ENCODE measurements at regions not wholly inside any gene's neighbourhood (a gene's known extent, or its start where the extent isn't known, plus 50 kb on each side); places are given as distances from the start of the nearest gene placed in this dataset.

- 90% methylated on average over 8 of the region's 10 CpGs for WGBS (ENCODE audit: insufficient coverage)
- CTCF ChIA-PET: no interaction called here
- intact Hi-C loops (cut with micrococcal nuclease): no loop called here
Observed at GRCh38 chr10:2625094-2625493, 442.3 kb upstream of the PFKP start.

GRCh38 chr10:2623675-2624274 lies 443.6 kb upstream of the PFKP start:
- DNase-seq: no peak
- H3K79me2 ChIP-seq (ENCODE audit: control insufficient read depth, insufficient read depth, low read length): no peaks in the 10 kb centered on the region
- Mint-ChIP-seq H3K4me3 (no peak overlapping the region), H3K4me1 (no peaks in the 10 kb centered on the region), H3K27ac (no peak overlapping the region), H3K9me3 (ENCODE audit: insufficient read depth) (no peaks in the 10 kb centered on the region), H3K27me3 (peaks cover 3% of the 10 kb centered on the region)
- no peaks in the 10 kb centered on the region for H4K20me1 ChIP-seq (ENCODE audit: control insufficient read depth, insufficient read depth, low read length, poor library complexity, severe bottlenecking)
- WGBS (ENCODE audit: insufficient coverage): 93% methylated on average over 10 of the region's 12 CpGs
- no peak overlapping the region for H3K4me2 ChIP-seq (replicated peaks; ENCODE audit: low read depth, low read length, poor library complexity, severe bottlenecking)
- no peak overlapping the region for H3K4me3 ChIP-seq (ENCODE audit: control extremely low read depth in 1 of 5, extremely low read depth in 1 of 5, insufficient read depth in 1 of 5, low read depth in 2 of 5, low read length in 4 of 5)
- no peak for ATAC-seq (ENCODE audit: low read depth)
- no peak overlapping the region for H3K27ac ChIP-seq (ENCODE audit: low read length in 2 of 2)
- H3K9me3 ChIP-seq (ENCODE audit: control extremely low read depth in 1 of 3, control insufficient read depth in 2 of 3, insufficient read depth in 1 of 3, low read length in 2 of 3): no peaks in the 10 kb centered on the region
- H3K36me3 ChIP-seq (replicated peaks in 1 of 2; ENCODE audit: control extremely low read depth in 1 of 2, control insufficient read depth in 1 of 2, extremely low read depth in 1 of 2, insufficient read depth in 2 of 2, low read length in 1 of 2): no peaks in the 10 kb centered on the region
- POLR2A ChIA-PET: no interaction called here
- H2AFZ ChIP-seq (ENCODE audit: insufficient read depth, low read depth, low read length, poor library complexity, severe bottlenecking): no peak overlapping the region
- CTCF ChIA-PET: no interaction called here
- H3K4me1 ChIP-seq (ENCODE audit: control insufficient read depth in 2 of 2, insufficient read depth in 2 of 2, low read length in 2 of 2): no peaks in the 10 kb centered on the region
- H3K27me3 ChIP-seq (replicated peaks in 1 of 4; ENCODE audit: control extremely low read depth in 1 of 4, control insufficient read depth in 3 of 4, insufficient read depth in 4 of 4, low read length in 3 of 4): no peaks in the 10 kb centered on the region
- intact Hi-C loops (cut with micrococcal nuclease): no loop called here
- no peak overlapping the region for H3K9ac ChIP-seq (ENCODE audit: low read length)
- TF ChIP-seq EZH2 (IDR thresholded peaks at IDR 0.05; ENCODE audit: borderline replicate concordance, insufficient read depth, low read depth, low read length, poor library complexity, severe bottlenecking): no peak

More at GRCh38 chr10:2625094-2625493, 442.3 kb upstream of the PFKP start:
- no peak overlapping the region for H3K4me3 Mint-ChIP-seq
- no peaks in the 10 kb centered on the region for H3K4me1 ChIP-seq (ENCODE audit: control insufficient read depth in 2 of 2, insufficient read depth in 2 of 2, low read length in 2 of 2)
- H3K27me3 ChIP-seq (replicated peaks in 1 of 4; ENCODE audit: control extremely low read depth in 1 of 4, control insufficient read depth in 3 of 4, insufficient read depth in 4 of 4, low read length in 3 of 4): no peaks in the 10 kb centered on the region
- H3K36me3 ChIP-seq (replicated peaks in 1 of 2; ENCODE audit: control extremely low read depth in 1 of 2, control insufficient read depth in 1 of 2, extremely low read depth in 1 of 2, insufficient read depth in 2 of 2, low read length in 1 of 2): no peaks in the 10 kb centered on the region
- no peak for ATAC-seq (ENCODE audit: low read depth)
- no peaks in the 10 kb centered on the region for H3K9me3 ChIP-seq (ENCODE audit: control extremely low read depth in 1 of 3, control insufficient read depth in 2 of 3, insufficient read depth in 1 of 3, low read length in 2 of 3)
- POLR2A ChIA-PET: no interaction called here
- no peak overlapping the region for H2AFZ ChIP-seq (ENCODE audit: insufficient read depth, low read depth, low read length, poor library complexity, severe bottlenecking)
- H3K9ac ChIP-seq (ENCODE audit: low read length): no peak overlapping the region
- no peak for TF ChIP-seq EZH2 (IDR thresholded peaks at IDR 0.05; ENCODE audit: borderline replicate concordance, insufficient read depth, low read depth, low read length, poor library complexity, severe bottlenecking)
- TF ChIP-seq CTCF (IDR thresholded peaks at IDR 0.05): no peak
- H3K27ac ChIP-seq (ENCODE audit: low read length in 2 of 2): no peak overlapping the region
- DNase-seq: no peak
- H3K4me2 ChIP-seq (replicated peaks; ENCODE audit: low read depth, low read length, poor library complexity, severe bottlenecking): no peak overlapping the region
- H3K4me3 ChIP-seq (ENCODE audit: control extremely low read depth in 1 of 5, extremely low read depth in 1 of 5, insufficient read depth in 1 of 5, low read depth in 2 of 5, low read length in 4 of 5): no peak overlapping the region
- H3K27me3 Mint-ChIP-seq: no peaks in the 10 kb centered on the region
- no peak overlapping the region for H3K27ac Mint-ChIP-seq
- no peaks in the 10 kb centered on the region for H3K4me1 Mint-ChIP-seq
- H3K79me2 ChIP-seq (ENCODE audit: control insufficient read depth, insufficient read depth, low read length): no peaks in the 10 kb centered on the region
- H4K20me1 ChIP-seq (ENCODE audit: control insufficient read depth, insufficient read depth, low read length, poor library complexity, severe bottlenecking): no peaks in the 10 kb centered on the region
- H3K9me3 Mint-ChIP-seq (ENCODE audit: insufficient read depth): no peaks in the 10 kb centered on the region

Measured in B cell (primary cell).